ENCODE measurements at regions not wholly inside any gene's neighbourhood (a gene's known extent, or its start where the extent isn't known, plus 50 kb on each side); places are given as distances from the start of the nearest gene placed in this dataset.
A peak's percentile ranks its signal among the peaks of the same experiment; 100 is the strongest.

DNA sequence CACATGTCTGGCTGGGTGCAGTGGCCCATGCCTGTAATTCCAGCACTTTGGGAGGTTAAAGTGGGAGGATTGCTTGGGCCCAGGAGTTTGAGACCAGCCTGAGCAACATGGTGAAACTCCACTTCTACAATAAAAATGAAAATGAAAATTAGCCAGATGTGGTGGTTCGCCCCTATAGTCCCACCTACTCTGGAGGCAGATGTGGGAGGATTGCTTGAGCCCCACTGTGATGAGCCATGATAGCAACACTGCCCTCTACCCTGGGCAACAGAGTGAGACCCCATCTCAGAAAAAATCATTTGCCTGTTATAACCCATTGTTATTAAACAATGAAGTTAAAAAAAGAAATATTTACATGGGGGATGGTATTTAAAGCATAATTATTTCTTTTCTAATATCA lies 240.1 kb upstream of the ZPLD1 start:
- Histone ChIP-seq H3K9ac (ENCODE audit: low read length) (no peak overlapping the region), H3K9me3 (ENCODE audit: control insufficient read depth, low read length) (no peaks in the 10 kb centered on the region), H3K27me3 (replicated peaks; ENCODE audit: control insufficient read depth, insufficient read depth, low read length) (no peaks in the 10 kb centered on the region), H3K4me1 (ENCODE audit: control insufficient read depth, insufficient read depth, low read length) (no peaks in the 10 kb centered on the region), H3K36me3 (ENCODE audit: control insufficient read depth, insufficient read depth, low read length, severe bottlenecking) (no peaks in the 10 kb centered on the region), H3K4me3 (ENCODE audit: low read length) (no peak overlapping the region)
- DNase-seq (ENCODE audit: low read depth), result no peak

DNA sequence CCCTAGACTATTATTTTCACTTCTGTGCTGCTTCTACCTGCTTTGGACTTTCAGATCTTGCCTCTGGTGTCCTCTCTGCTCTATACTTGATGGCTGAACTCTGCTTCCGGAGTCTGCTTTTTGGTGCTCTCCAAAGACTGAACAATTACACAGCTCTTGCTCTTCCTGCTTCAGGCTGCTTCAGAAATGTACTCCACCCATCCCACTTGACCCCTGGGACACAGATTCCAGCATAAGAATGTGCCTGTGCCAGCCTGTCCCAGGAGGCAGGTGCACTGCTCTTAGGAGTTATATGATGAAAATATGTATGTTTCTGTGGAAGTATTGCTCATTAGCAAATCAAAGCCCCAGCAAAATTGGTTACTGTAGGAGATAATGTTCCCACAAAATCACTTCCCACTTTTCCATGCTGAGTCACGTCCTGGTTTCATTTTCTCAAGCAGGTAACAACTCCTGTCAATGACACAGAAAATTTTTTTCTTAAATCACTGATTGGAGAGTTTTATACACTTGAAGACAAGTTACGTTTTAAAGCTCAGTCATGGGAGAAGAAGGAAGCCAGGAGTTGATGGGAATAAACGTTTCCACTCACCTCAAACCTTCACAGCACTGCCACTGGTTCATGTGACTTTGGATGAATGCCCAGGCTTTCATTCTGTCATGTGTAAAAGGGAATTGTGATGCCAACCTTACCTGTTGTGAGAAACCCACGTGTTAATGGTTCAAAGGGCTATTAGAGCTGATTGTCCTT lies 239.4 kb upstream of the ZPLD1 start:
- H3K27me3 ChIP-seq (replicated peaks; ENCODE audit: control insufficient read depth, insufficient read depth, low read length), result no peaks in the 10 kb centered on the region
- H3K4me3 ChIP-seq (ENCODE audit: low read length), result no peak overlapping the region
- no peaks in the 10 kb centered on the region for H3K9me3 ChIP-seq (ENCODE audit: control insufficient read depth, low read length)
- H3K36me3 ChIP-seq (ENCODE audit: control insufficient read depth, insufficient read depth, low read length, severe bottlenecking), result no peaks in the 10 kb centered on the region
- H3K4me1 ChIP-seq (ENCODE audit: control insufficient read depth, insufficient read depth, low read length), result no peaks in the 10 kb centered on the region
- H3K9ac ChIP-seq (ENCODE audit: low read length), result no peak overlapping the region
- DNase-seq (ENCODE audit: low read depth), result no peak

DNA sequence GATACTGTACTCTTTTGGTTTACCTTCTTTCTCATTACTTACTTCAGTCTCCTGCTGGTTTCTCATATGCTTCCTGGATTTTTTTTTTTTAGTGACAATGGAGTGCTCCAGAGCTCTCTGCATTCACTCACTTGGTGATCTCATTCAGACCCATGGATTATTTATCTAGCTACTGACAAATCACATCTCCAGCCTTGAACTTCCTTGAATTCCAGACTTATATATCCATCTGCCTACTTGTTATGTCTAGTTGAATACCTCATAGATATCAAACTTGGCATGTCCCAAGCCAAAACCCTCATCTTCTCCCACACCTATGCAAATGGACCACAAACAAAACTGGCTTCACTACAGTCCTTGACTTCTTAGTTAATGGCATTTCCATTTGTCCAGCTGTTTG lies 234.7 kb upstream of the ZPLD1 start:
- no peak for DNase-seq (ENCODE audit: low read depth)
- no peak overlapping the region for H3K9ac ChIP-seq (ENCODE audit: low read length)
- H3K4me3 ChIP-seq (ENCODE audit: low read length), result no peak overlapping the region
- no peaks in the 10 kb centered on the region for H3K9me3 ChIP-seq (ENCODE audit: control insufficient read depth, low read length)
- no peaks in the 10 kb centered on the region for H3K27me3 ChIP-seq (replicated peaks; ENCODE audit: control insufficient read depth, insufficient read depth, low read length)
- no peaks in the 10 kb centered on the region for H3K4me1 ChIP-seq (ENCODE audit: control insufficient read depth, insufficient read depth, low read length)
- no peaks in the 10 kb centered on the region for H3K36me3 ChIP-seq (ENCODE audit: control insufficient read depth, insufficient read depth, low read length, severe bottlenecking)

DNA sequence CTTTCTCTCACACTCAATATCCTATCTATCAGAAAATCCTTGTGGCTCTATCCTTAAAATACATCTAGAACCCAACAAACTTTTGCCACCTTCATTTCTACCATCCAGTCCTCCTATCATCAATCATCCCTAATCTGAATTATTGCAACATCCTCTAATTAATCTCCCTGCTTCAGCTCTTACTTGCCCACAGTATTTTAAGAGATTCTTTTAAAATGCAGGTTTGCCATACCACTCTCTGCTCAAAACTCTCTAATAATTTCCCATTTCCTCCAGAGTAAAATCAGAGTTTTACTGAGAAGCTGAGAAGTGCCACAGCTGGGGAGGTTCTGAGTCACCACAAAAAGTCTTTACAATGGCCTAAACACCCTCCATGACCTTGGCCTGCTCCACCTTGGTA lies 234.3 kb upstream of the ZPLD1 start:
- H3K36me3 ChIP-seq (ENCODE audit: control insufficient read depth, insufficient read depth, low read length, severe bottlenecking), result no peaks in the 10 kb centered on the region
- DNase-seq (ENCODE audit: low read depth), result no peak
- no peaks in the 10 kb centered on the region for H3K4me1 ChIP-seq (ENCODE audit: control insufficient read depth, insufficient read depth, low read length)
- H3K9ac ChIP-seq (ENCODE audit: low read length), result no peak overlapping the region
- no peaks in the 10 kb centered on the region for H3K9me3 ChIP-seq (ENCODE audit: control insufficient read depth, low read length)
- no peak overlapping the region for H3K4me3 ChIP-seq (ENCODE audit: low read length)
- H3K27me3 ChIP-seq (replicated peaks; ENCODE audit: control insufficient read depth, insufficient read depth, low read length), result no peaks in the 10 kb centered on the region

DNA sequence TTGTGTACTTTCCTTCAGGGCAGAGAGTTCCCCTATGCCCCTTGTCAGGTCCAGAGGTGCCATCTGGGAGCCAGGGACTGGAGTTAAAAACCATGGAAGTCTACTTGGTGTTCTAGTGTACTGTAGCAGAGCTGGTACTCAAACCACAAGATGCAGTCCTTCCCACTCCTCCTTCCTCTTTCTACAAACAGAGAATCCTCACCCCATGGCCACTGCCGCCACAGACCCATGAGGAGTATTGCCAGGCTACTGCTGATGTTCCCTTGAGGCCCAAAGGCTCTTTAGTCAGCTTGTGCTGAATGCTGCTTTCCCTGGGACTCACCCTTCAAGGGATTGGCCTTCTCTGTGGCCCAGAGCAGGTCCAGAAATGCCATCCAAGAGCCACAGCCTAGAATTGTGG lies 229.2 kb upstream of the ZPLD1 start:
- H3K27me3 ChIP-seq (replicated peaks; ENCODE audit: control insufficient read depth, insufficient read depth, low read length), result no peaks in the 10 kb centered on the region
- H3K9me3 ChIP-seq (ENCODE audit: control insufficient read depth, low read length), result no peaks in the 10 kb centered on the region
- no peaks in the 10 kb centered on the region for H3K36me3 ChIP-seq (ENCODE audit: control insufficient read depth, insufficient read depth, low read length, severe bottlenecking)
- peak overlapping the region; percentile 65 for H3K4me3 ChIP-seq (ENCODE audit: low read length)
- peaks cover 20% of the 10 kb centered on the region for H3K4me1 ChIP-seq (ENCODE audit: control insufficient read depth, insufficient read depth, low read length)
- no peak overlapping the region for H3K9ac ChIP-seq (ENCODE audit: low read length)
- no peak for DNase-seq (ENCODE audit: low read depth)

DNA sequence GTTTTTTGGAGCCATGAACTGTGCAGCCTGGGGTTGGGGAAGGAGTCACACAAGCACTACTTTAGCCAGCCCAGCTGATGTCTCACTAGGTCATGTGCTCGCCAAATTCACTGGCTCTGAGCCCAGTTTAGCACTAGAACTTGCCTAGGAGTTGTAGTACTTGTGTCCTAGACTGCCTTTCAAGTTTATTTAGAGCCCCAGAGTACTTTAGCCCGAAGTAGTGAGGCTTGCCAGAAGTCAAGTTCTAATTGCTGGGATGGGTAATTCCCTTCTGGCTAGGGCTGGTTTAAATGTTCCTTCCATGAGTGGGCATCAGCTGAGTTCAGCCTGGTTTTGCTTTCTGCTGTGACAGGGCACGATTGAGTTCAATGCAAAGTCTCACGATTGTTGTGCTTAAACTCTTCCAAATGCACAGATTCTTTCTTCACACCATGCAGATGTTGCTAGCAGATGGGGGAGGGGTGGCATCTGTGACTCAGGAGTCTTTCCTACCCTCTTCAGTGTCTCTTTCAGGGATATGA lies 228.2 kb upstream of the ZPLD1 start:
- Histone ChIP-seq H3K4me1 (ENCODE audit: control insufficient read depth, insufficient read depth, low read length) (peaks cover 20% of the 10 kb centered on the region), H3K36me3 (ENCODE audit: control insufficient read depth, insufficient read depth, low read length, severe bottlenecking) (no peaks in the 10 kb centered on the region), H3K27me3 (replicated peaks; ENCODE audit: control insufficient read depth, insufficient read depth, low read length) (no peaks in the 10 kb centered on the region), H3K4me3 (ENCODE audit: low read length) (peak overlapping the region; percentile 65), H3K9me3 (ENCODE audit: control insufficient read depth, low read length) (no peaks in the 10 kb centered on the region), H3K9ac (ENCODE audit: low read length) (peak overlapping the region; percentile 77)
- peak; percentile 59 for DNase-seq (ENCODE audit: low read depth)

DNA sequence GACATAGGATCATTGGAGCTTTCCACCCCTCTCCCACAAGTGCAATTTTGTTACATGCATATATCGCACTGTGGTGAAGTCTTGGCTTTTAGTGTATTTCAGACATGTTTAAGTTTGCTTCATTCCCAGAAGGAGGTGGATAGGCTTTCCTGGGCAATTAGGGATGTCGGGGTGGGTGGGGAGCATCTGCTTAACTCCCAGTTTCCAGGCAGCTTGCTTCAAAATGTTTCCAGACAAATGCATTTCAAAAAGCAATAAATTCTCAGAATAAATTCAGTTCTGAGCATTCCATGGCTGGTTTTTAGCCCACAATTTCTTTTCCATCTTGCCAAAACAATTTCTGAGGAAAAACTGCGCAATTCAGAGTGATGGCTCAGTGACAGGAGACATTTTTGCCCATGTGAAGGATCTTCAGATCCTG lies 227.7 kb upstream of the ZPLD1 start:
- no peaks in the 10 kb centered on the region for H3K36me3 ChIP-seq (ENCODE audit: control insufficient read depth, insufficient read depth, low read length, severe bottlenecking)
- peak; percentile 21 for DNase-seq (ENCODE audit: low read depth)
- H3K4me1 ChIP-seq (ENCODE audit: control insufficient read depth, insufficient read depth, low read length), result peaks cover 20% of the 10 kb centered on the region
- no peaks in the 10 kb centered on the region for H3K27me3 ChIP-seq (replicated peaks; ENCODE audit: control insufficient read depth, insufficient read depth, low read length)
- H3K4me3 ChIP-seq (ENCODE audit: low read length), result peak overlapping the region; percentile 65
- H3K9me3 ChIP-seq (ENCODE audit: control insufficient read depth, low read length), result no peaks in the 10 kb centered on the region
- H3K9ac ChIP-seq (ENCODE audit: low read length), result peak overlapping the region; percentile 77

DNA sequence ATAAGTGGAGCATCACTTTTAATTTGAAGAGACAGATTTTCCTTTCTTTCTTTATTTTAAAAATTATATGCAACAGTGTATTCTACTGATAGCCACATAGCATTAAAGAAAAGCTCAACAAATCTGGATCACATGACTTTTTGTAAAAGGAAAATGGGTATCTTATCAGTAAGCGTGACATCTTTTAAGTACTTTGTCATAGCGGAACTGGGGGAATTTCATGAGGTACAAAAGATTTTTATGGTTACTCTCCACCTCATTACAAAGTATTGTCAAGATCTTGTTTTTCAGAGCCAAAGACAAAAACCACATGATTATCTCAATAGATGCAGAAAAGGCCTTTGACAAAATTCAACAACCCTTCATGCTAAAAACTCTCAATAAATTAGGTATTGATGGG lies 219.6 kb upstream of the ZPLD1 start:
- DNase-seq (ENCODE audit: low read depth), result no peak
- H3K27me3 ChIP-seq (replicated peaks; ENCODE audit: control insufficient read depth, insufficient read depth, low read length), result no peaks in the 10 kb centered on the region
- H3K9ac ChIP-seq (ENCODE audit: low read length), result no peak overlapping the region

DNA sequence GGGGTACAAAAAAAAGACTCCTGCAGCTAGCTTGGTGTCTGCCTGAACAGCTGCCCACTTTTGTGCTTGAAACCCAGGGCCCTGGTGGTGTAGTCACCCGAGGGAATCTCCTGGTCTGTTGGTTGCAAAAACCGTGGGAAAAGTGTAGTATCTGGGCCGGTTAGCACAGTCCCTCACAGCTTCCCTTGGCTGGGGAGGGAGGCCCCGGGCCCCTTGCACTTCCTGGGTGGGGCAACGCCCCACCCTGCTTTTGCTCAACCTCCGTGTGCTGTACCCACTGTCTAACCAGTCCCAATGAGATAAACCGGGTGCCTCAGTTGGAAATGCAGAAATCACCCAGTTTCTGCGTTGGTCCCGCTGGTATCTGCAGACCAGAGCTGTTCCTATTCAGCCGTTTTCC lies 211.7 kb upstream of the ZPLD1 start:
- no peaks in the 10 kb centered on the region for H3K9me3 ChIP-seq (ENCODE audit: control insufficient read depth, low read length)
- no peak overlapping the region for H3K4me3 ChIP-seq (ENCODE audit: low read length)
- no peaks in the 10 kb centered on the region for H3K36me3 ChIP-seq (ENCODE audit: control insufficient read depth, insufficient read depth, low read length, severe bottlenecking)
- peaks cover 9% of the 10 kb centered on the region for H3K4me1 ChIP-seq (ENCODE audit: control insufficient read depth, insufficient read depth, low read length)
- H3K9ac ChIP-seq (ENCODE audit: low read length), result no peak overlapping the region
- DNase-seq (ENCODE audit: low read depth), result no peak
- no peaks in the 10 kb centered on the region for H3K27me3 ChIP-seq (replicated peaks; ENCODE audit: control insufficient read depth, insufficient read depth, low read length)

More for the DNA sequence above, 219.6 kb upstream of the ZPLD1 start:
- H3K4me1 ChIP-seq (ENCODE audit: control insufficient read depth, insufficient read depth, low read length), result no peaks in the 10 kb centered on the region
- H3K4me3 ChIP-seq (ENCODE audit: low read length), result no peak overlapping the region
- H3K9me3 ChIP-seq (ENCODE audit: control insufficient read depth, low read length), result peaks cover 11% of the 10 kb centered on the region
- H3K36me3 ChIP-seq (ENCODE audit: control insufficient read depth, insufficient read depth, low read length, severe bottlenecking), result no peaks in the 10 kb centered on the region

DNA sequence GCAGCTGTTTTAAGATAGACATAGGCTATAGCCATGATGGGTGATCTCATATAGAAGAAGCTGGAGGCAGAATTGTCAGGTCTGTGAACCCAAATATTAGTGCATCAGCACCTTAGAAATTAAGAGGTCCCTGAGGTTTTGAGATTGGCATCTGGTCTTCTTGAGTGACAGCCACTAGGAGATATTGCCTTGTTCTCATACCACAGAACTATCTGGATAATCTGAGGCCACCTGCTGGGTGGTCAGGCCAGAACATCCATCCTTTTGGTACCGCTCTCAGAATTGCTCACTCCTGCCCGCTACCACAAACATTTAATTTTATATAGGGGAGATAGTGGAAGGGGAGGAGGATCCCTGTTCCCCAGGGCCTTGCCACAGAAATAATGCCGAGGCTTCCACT lies 210.6 kb upstream of the ZPLD1 start:
- DNase-seq (ENCODE audit: low read depth), result peak; percentile 25
- H3K36me3 ChIP-seq (ENCODE audit: control insufficient read depth, insufficient read depth, low read length, severe bottlenecking), result no peaks in the 10 kb centered on the region
- no peaks in the 10 kb centered on the region for H3K27me3 ChIP-seq (replicated peaks; ENCODE audit: control insufficient read depth, insufficient read depth, low read length)
- H3K9me3 ChIP-seq (ENCODE audit: control insufficient read depth, low read length), result no peaks in the 10 kb centered on the region
- H3K4me1 ChIP-seq (ENCODE audit: control insufficient read depth, insufficient read depth, low read length), result peaks cover 11% of the 10 kb centered on the region
- peak overlapping the region; percentile 18 for H3K9ac ChIP-seq (ENCODE audit: low read length)
- no peak overlapping the region for H3K4me3 ChIP-seq (ENCODE audit: low read length)

DNA sequence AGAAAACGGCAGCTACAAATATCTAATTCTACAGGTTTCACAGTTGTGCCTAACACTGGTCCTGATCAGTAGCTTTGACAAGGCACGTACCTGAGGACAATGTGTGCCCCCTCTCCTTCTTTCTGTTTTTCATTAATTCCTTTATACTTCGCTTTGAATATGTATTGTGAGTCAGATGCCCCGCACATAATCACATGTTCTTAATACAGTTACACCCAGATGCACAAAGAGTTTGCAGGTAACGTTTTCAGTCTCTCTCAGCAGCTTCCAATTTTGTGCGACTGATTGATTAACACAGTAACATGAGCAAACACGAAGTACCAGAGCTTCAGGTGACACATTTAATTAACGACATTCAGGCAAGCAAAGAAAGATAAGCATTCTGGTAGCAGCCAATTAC lies 209.8 kb upstream of the ZPLD1 start:
- no peaks in the 10 kb centered on the region for H3K9me3 ChIP-seq (ENCODE audit: control insufficient read depth, low read length)
- no peak overlapping the region for H3K4me3 ChIP-seq (ENCODE audit: low read length)
- H3K36me3 ChIP-seq (ENCODE audit: control insufficient read depth, insufficient read depth, low read length, severe bottlenecking), result no peaks in the 10 kb centered on the region
- no peak for DNase-seq (ENCODE audit: low read depth)
- peak overlapping the region; percentile 18 for H3K9ac ChIP-seq (ENCODE audit: low read length)
- H3K27me3 ChIP-seq (replicated peaks; ENCODE audit: control insufficient read depth, insufficient read depth, low read length), result no peaks in the 10 kb centered on the region
- H3K4me1 ChIP-seq (ENCODE audit: control insufficient read depth, insufficient read depth, low read length), result peaks cover 11% of the 10 kb centered on the region

Measured in adipocyte (in vitro differentiated cells).